HG03558 (cell line): ENCODE measurements at regions not wholly inside any gene's neighbourhood (a gene's known extent, or its start where the extent isn't known, plus 50 kb on each side); places are given as distances from the start of the nearest gene placed in this dataset.
A peak's percentile ranks its signal among the peaks of the same experiment; 100 is the strongest.

Source experiments
- ATAC-seq: cut with Tn5 transposase; IDR thresholded peaks from one replicate; pipeline ENCODE4 v1.9.1; 2021; ENCODE audit warnings: moderate number of reproducible peaks; ENCODE audit not compliant: unreplicated experiment; ENCODE audit errors: extremely low read depth

- no peak for ATAC-seq
Observed at GRCh38 chr10:28778524-28778923, 101.2 kb downstream of the BAMBI start.

DNA sequence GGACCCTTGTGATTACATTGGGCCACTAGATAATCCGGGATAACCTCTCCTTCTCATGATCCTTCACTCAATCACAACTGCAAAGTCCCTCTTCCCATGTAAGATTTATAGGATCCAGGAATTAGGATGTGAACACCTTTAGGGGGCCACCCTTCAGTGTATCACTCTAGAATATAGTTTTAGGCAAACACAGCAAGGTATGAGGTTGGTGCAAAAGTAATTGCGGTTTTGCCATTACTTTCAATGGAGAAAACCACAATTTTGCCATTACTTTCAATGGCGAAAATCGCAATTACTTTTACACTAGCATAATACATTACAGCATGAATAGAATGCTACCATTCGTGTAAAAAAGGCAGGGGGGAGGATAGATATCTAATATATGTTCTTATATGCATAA lies 104.0 kb downstream of the BAMBI start:
- ATAC-seq: no peak

GRCh38 chr10:28783087-28783486 lies 105.8 kb downstream of the BAMBI start:
- no peak for ATAC-seq

DNA sequence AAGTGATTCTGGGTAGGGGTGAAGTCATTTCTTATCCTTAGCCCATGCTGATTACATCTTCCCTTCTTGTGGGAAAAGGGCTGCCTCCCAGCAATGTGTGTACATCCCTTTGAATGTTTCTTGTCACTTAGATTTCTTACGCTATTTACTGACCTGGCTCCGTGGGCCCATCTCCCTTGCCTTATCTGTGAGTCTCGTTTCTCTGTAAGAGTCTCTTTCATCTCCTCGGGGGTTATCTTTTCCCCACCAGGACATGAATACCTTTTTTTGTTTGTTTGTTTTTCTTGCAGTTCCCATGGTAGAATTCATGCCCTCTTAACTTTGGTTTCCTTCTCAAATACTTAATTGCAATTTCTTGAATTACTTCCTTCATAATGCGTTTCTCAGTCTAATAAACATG lies 107.7 kb downstream of the BAMBI start:
- ATAC-seq: no peak

- ATAC-seq: peak; percentile 65
Observed at GRCh38 chr10:28788252-28788651, 110.9 kb downstream of the BAMBI start.

GRCh38 chr10:28788762-28789161 lies 111.4 kb downstream of the BAMBI start:
- no peak for ATAC-seq

GRCh38 chr10:28790146-28790545 lies 112.8 kb downstream of the BAMBI start:
- ATAC-seq: no peak

DNA sequence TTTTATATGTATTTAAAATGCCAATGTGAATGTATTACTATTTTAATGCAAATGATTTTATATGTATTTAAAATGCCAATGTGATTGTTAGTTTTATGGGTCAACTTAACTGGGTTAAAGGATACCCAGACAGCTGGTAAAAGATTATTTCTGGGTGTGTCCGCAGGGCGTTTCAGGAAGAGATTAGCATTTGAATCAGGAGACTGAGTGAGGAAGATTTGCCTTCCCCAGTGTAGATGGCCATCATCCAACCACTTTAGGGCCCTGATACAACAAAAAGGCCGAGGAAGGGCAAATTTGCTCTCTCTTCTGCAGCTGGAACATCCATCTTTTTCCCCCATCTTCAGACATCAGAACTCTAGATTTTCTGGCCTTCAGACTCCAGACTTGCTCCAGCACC lies 116.2 kb downstream of the BAMBI start:
- no peak for ATAC-seq

GRCh38 chr10:28794986-28795385 lies 117.7 kb downstream of the BAMBI start:
- ATAC-seq: no peak

DNA sequence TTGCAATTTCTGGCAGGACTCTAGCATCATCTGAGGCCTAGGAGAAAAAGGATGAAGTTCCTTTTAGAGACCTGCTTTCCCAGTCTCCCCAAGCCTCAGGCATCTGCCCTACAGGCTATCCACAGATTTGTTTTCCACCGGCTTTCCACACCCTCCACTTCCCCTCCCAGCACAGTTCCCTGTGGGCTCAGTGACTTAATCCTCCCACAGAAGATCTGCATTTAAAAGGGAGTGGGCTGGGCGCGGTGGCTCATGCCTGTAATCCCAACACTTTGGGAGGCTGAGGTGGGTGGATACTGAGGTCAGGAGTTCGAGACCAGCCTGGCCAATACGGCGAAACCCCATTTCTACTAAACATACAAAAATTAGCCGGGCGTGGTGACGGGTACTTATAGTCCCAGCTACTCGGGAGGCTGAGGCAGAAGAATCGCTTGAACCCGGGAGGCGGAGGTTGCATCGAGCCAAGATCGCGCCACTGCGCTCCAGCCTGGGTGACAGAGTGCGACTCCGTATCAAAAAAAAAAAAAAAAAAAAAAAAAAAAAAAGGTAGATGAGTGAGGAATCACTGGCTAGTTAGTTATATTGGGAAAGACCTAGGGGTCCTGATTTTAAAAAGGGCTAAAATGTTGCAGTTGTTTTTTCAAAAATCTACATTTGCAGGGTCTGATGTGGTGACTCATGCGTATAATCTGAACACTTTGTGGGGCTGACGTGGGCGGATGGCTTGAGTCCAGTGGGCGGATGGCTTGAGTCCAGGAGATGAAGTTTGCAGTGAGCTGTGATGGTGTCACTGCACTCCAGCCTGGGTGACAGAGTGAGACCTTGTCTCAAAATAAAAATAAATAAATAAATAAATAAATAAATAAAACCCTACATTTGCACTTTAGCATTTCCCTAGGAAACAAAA lies 119.5 kb downstream of the BAMBI start:
- no peak for ATAC-seq

DNA sequence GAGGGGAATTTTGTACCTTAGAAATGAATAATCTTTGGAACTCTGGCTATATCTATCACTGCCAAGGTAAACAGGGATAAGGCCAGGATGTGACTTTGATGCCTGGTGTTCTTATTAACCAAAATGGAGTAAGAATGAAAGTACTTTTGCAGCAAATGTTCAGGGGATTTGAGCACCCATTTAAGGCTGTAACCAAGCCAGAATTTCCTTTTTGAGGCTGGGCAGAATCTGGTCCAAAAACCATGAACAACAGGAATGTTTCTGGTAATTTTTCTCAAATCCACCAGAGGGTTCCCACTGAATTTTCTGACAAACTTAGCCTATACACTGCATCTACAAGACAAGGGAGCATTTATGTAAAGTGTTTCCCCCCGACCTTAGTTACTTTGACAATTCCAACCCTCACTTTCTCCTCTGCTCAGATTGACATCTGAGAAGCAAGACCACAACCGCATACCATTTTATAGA lies 120.6 kb downstream of the BAMBI start:
- no peak for ATAC-seq

GRCh38 chr10:28798428-28798955 lies 121.2 kb downstream of the BAMBI start:
- ATAC-seq: no peak

DNA sequence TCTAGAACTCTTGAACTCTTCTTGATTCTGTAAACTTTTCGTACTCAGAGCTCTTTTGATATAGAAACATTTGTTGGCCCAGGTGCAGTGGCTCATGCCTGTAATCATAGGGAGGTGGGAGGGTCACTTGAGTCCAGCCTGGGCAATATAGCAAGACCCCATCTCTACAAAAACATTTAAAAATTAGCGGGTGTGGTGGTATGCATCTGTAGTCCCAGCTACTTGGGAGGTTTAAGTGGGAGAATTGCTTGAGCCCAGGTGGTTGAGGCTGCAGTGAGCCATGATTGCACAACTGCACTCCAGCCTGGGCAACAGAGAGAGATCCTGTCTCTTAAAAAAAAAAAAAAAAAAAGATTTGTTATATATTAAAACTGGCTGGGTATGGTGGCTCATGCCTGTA lies 121.6 kb downstream of the BAMBI start:
- ATAC-seq: no peak

DNA sequence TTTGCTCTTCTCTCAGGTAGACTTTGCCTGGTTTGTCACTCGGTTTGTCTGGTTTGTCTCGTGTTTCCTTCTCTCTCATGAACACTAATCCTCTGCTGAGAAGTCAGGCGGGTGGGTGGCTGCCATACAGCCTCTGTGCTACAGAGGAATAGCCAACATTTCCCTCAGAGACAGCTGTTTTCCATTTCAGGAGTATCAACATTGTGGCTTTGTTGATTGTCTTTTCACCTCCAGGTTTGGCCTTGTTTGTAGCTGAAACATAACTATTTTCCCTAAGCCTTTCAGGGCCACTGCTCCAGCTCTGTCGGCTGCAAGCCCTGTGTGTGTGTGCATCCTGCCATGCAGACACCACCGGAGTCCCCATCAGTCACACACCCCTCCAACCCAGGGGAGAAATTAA lies 122.8 kb downstream of the BAMBI start:
- no peak for ATAC-seq

- no peak for ATAC-seq
Observed at GRCh38 chr10:28801247-28801646, 123.9 kb downstream of the BAMBI start.

DNA sequence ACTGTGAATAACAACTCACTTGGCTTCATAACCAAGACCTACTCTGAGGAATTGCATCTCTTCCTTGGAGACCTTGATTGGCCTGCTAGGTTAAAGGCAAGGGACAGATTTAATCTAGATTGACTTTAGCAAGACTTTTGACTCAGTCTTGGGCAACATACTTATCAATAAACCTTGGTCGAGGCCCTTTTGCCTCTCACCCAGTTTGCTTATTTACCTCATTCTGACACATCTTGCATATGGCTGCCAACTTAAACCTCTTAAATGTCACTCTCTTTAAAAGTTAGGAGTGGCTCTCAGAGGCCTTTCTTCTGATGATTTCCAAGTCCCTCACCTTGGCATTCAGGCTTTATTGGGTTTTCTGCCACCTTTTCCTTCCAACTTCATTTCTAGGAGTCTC lies 124.5 kb downstream of the BAMBI start:
- no peak for ATAC-seq

DNA sequence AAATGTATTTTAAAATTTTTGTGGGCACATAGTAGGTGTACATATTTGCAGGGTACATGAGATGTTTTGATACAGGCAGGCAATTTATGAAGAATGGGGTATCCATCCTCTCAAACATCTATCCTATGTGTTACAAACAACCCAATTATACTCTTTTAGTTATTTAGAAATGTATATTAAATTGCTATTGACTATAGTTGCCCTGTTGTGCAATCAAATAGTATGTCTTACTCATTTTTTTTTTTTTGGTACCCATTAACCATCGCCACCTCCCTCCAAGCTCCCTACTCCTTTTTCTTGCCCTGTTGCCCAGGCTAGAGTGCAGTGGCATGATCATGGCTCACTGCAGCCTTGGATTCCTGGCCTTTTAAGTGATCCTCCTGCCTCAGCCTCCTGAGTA lies 128.1 kb downstream of the BAMBI start:
- ATAC-seq: no peak

DNA sequence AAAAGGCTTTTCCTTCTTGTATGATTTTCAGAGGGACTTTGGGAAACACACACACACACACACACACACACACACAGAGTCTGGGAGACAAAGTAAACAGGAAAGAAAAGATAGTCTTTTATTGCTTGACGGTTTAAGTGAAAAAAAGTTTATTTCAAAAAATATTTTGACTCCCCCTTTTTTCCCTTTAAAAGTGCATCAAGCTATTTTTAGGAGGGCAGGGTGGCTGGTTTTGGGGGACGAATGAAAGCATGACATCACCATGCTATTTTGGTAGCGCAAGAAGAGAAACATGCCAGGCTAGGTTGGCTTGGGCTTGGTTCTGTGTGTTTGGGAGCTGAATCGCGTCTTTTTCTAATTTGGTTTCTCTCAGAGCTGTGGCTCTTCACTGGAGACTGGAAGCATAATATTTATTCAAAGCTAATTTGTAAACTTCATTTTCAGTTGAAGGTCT lies 129.2 kb downstream of the BAMBI start:
- ATAC-seq: no peak

DNA sequence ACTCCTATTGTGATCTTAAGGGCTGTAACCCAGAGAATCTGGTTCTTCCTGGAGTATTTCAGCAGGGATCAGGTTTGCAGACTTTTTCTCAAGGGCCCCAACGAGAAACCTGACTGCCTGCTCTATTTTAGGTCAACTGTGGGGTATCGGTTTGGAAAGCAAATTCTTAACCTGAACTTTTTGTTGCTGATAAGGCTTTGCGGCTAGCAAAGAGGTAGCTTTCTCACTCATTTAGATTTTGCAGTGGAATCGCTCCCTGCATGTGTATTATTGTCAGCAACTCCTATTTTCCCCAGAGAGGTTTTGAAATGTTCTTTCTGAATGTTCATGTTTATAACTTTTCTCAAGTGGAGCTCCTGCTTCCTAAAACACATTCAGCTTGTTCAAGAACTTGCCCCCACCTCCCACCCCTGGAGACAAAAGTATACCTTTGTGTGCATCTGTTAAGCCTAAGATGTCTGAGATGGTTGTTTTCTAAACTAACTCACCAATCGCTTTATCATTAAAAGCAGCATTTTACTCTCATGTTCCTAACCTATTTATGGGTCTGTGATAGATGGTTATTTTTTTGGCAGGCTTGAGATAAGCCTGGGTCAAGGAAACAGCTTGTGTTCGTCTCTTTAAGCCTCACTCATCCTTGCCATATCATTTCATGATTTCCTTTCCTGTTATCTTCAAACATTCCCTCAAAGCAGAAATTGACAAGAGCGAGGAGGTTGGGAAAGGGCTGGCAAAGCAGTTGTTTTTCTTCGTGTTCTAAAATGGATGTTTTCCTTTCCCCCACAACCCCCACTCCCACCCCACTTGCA lies 129.8 kb downstream of the BAMBI start:
- no peak for ATAC-seq

GRCh38 chr10:28807760-28808613 lies 130.7 kb downstream of the BAMBI start:
- no peak for ATAC-seq
